Endothelial cell of umbilical vein (primary cell): ENCODE measurements at regions not wholly inside any gene's neighbourhood (a gene's known extent, or its start where the extent isn't known, plus 50 kb on each side); places are given as distances from the start of the nearest gene placed in this dataset.

ENCODE experiments used
- BruUV-seq: library from RNA; stranded (reverse); fragments of 400-500 nt; replicated peaks from 2 replicates; lab custom pipeline; 2021; lab: Mats Ljungman, UMichigan
- CTCF ChIA-PET: fragments of 300-600, 350-600 bp; sonication (Branson Sonifier 250); formaldehyde crosslinking; loops from one replicate; lab custom pipeline; 2021; ENCODE audit warnings: antibody characterized with exemption, inconsistent platforms; lab: Charles Lee
- POLR2A ChIA-PET: fragments of 300-600, 350-600 bp; sonication (Branson Sonifier 250); formaldehyde crosslinking; loops from one replicate; lab custom pipeline; 2021; ENCODE audit warnings: antibody characterized with exemption, inconsistent platforms; lab: Charles Lee
- DNase-seq: peaks from one replicate; pipeline ENCODE4 v3.0.0-alpha.2; 2011; ENCODE audit warnings: low read depth, low spot score
- FAIRE-seq: peaks from 2 replicates; lab custom pipeline; 2011; peaks lifted over from hg19 to GRCh38; lab: Jason Lieb, UNC
- H2AFZ ChIP-seq: 2 replicates; pipeline ENCODE4 v1.6.0; 2012; ENCODE audit warnings: low read depth, low read length, control low read depth, inconsistent platforms
- H3K27ac ChIP-seq: 2 replicates; pipeline ENCODE4 v1.5.1; 2011; ENCODE audit warnings: low read depth, mild to moderate bottlenecking, control low read depth, low read length, moderate library complexity; ENCODE audit not compliant: insufficient read depth
- H3K27me3 ChIP-seq, 2 experiments: 2 replicates each; pipeline versions ENCODE4 v1.6.0 to v1.6.1; 2011; ENCODE audit warnings: low read length in 2 of 2, mixed read lengths in 1 of 2; ENCODE audit not compliant: control insufficient read depth in 2 of 2, insufficient read depth in 2 of 2
- H3K36me3 ChIP-seq, 2 experiments: 2 replicates in 1 of 2; 3 replicates in 1 of 2; pipeline ENCODE4 v1.5.1; 2011; ENCODE audit warnings: low read length in 2 of 2, mild to moderate bottlenecking in 1 of 2, moderate library complexity in 1 of 2; ENCODE audit not compliant: control insufficient read depth in 2 of 2, insufficient read depth in 2 of 2; ENCODE audit errors: extremely low read depth in 1 of 2
- H3K4me1 ChIP-seq: 3 replicates; pipeline ENCODE4 v1.5.1; 2011; ENCODE audit warnings: mild to moderate bottlenecking, low read length; ENCODE audit not compliant: control insufficient read depth, insufficient read depth; ENCODE audit errors: extremely low read depth
- H3K4me2 ChIP-seq: 2 replicates; pipeline ENCODE4 v1.6.1; 2011; ENCODE audit warnings: low read length, control low read depth, mixed read lengths; ENCODE audit not compliant: insufficient read depth
- H3K4me3 ChIP-seq, 3 experiments: fragments of 200-600 bp in 1 of 3; sonication (generic), shearing (Covaris generic) in 1 of 3; replicated peaks in 1 of 3; 2 replicates each; pipeline ENCODE4 v1.5.1; 2011 to 2016; ENCODE audit warnings: control low read depth in 3 of 3, low read length in 3 of 3, mild to moderate bottlenecking in 2 of 3, inconsistent platforms in 1 of 3, low read depth in 1 of 3, moderate library complexity in 1 of 3; ENCODE audit not compliant: insufficient read depth in 1 of 3
- H3K79me2 ChIP-seq: 2 replicates; pipeline ENCODE4 v1.6.0; 2012; ENCODE audit warnings: low read length, inconsistent platforms; ENCODE audit not compliant: control insufficient read depth, insufficient read depth
- H3K9ac ChIP-seq: replicated peaks from 2 replicates; pipeline ENCODE3; 2011; ENCODE audit warnings: low read length, control low read depth; ENCODE audit not compliant: insufficient read depth; ENCODE audit errors: extremely low read depth
- H3K9me1 ChIP-seq: replicated peaks from 3 replicates; pipeline ENCODE4 v1.6.0; 2011; ENCODE audit warnings: mild to moderate bottlenecking, low read length; ENCODE audit not compliant: control insufficient read depth, insufficient read depth; ENCODE audit errors: extremely low read depth
- H3K9me3 ChIP-seq: replicated peaks from 2 replicates; pipeline ENCODE4 v1.5.1; 2012; ENCODE audit warnings: low read length, inconsistent platforms; ENCODE audit not compliant: control insufficient read depth, insufficient read depth
- H4K20me1 ChIP-seq: replicated peaks from 2 replicates; pipeline ENCODE3; 2011; ENCODE audit warnings: mild to moderate bottlenecking, low read length; ENCODE audit not compliant: control insufficient read depth, insufficient read depth; ENCODE audit errors: extremely low read depth
- EZH2 ChIP-seq: IDR thresholded peaks from 2 replicates; pipeline ENCODE4 v1.6.1; 2012; ENCODE audit warnings: borderline replicate concordance, low read depth, mild to moderate bottlenecking, moderate library complexity, low read length, inconsistent platforms; ENCODE audit not compliant: severe bottlenecking
- FOS ChIP-seq: IDR thresholded peaks from 2 replicates; pipeline ENCODE4 v1.6.1; 2011; ENCODE audit warnings: mild to moderate bottlenecking, low read length, moderate library complexity, borderline replicate concordance; ENCODE audit not compliant: insufficient read depth
- GATA2 ChIP-seq: IDR thresholded peaks from 2 replicates; pipeline ENCODE4 v1.7.0; 2011; ENCODE audit warnings: low read depth, mild to moderate bottlenecking, moderate library complexity, mixed read lengths, low read length; ENCODE audit not compliant: insufficient read length, insufficient read depth
- JUN ChIP-seq: IDR thresholded peaks from 2 replicates; pipeline ENCODE4 v1.6.1; 2011; ENCODE audit warnings: borderline replicate concordance, low read depth; ENCODE audit not compliant: insufficient read length, insufficient read depth
- MYC ChIP-seq: IDR thresholded peaks from one replicate; pipeline ENCODE4 v1.6.1; 2011; ENCODE audit warnings: mild to moderate bottlenecking, low read depth, low read length
- POLR2A ChIP-seq: IDR thresholded peaks from 2 replicates; pipeline ENCODE4 v1.6.1; 2012; ENCODE audit warnings: low read depth, mild to moderate bottlenecking, control low read depth, low read length
- POLR2AphosphoS5 ChIP-seq: IDR thresholded peaks from 2 replicates; pipeline ENCODE4 v1.6.1; 2012; ENCODE audit warnings: low read depth, mild to moderate bottlenecking, control low read depth, low read length, moderate library complexity; ENCODE audit not compliant: insufficient read depth
- dilution Hi-C: fragments of 300-500 bp; cut with MboI; formaldehyde crosslinking; loops from one replicate; pipeline ENCODE4 v1.15.0; 2019; ENCODE audit warnings: low sequenced_read_pairs; ENCODE audit not compliant: extremely low pct_ligation_motif_present
- intact Hi-C: fragments of 100-400 bp; cut with micrococcal nuclease; formaldehyde crosslinking; loops from one replicate; pipeline ENCODE4 v1.10.0; 2022
- TF ChIP-seq, protein P1 (sequence below): IDR thresholded peaks from 2 replicates; pipeline ENCODE4 v1.6.1; 2011; ENCODE audit not compliant: insufficient read depth, insufficient read length
- TF ChIP-seq, protein P2 (sequence below), 2 donors: IDR thresholded peaks; 1 replicate in 1 of 2; 2 replicates in 1 of 2; pipeline ENCODE4 v1.5.1; 2011; ENCODE audit warnings: low read length in 2 of 2, mild to moderate bottlenecking in 2 of 2, moderate library complexity in 2 of 2, control low read depth in 1 of 2, inconsistent platforms in 1 of 2, low read depth in 1 of 2; ENCODE audit not compliant: insufficient read depth in 1 of 2; ENCODE audit errors: extremely low read depth in 1 of 2

DNA sequence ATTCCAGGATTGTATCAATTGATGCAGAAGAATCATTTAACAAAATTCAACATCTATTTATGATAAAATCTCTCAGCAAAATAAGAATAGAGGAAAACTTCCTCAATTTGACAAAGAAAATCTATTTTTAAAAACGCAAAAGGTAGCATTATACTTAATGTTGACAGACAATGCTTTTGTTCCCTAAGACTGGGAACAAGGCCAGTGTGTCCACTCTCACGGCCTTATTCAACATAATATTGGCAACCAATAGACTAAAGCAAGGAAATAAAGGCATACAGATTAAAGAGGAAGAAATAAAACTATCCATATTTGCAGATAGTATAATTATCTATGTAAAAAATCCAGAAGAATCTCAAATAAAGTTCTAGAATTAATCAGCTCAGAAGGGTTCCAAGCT, 472.4 kb upstream of the ID2 start:
- H3K79me2 ChIP-seq: no peaks in the 10 kb centered on the region
- intact Hi-C loops (no loop called here), dilution Hi-C loops (no loop called here)
- no peak overlapping the region for H3K4me3 ChIP-seq
- no peaks in the 10 kb centered on the region for H3K9me1 ChIP-seq
- no peak overlapping the region for H3K27ac ChIP-seq
- ChIA-PET CTCF (no interaction called here), POLR2A (no interaction called here)
- no peak overlapping the region for H3K4me2 ChIP-seq
- FAIRE-seq (no peak), DNase-seq (no peak)
- no peaks in the 10 kb centered on the region for H4K20me1 ChIP-seq
- no peaks in the 10 kb centered on the region for H3K4me1 ChIP-seq
- no peak overlapping the region for H3K9ac ChIP-seq
- H3K36me3 ChIP-seq: no peaks in the 10 kb centered on the region
- no TSS peak for BruUV-seq
- TF ChIP-seq EZH2 (no peak), GATA2 (no peak), POLR2AphosphoS5 (no peak), FOS (no peak), POLR2A (no peak), JUN (no peak), MYC (no peak)
- TF ChIP-seq, protein P1, sequence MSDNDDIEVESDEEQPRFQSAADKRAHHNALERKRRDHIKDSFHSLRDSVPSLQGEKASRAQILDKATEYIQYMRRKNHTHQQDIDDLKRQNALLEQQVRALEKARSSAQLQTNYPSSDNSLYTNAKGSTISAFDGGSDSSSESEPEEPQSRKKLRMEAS: no peak
- TF ChIP-seq, protein P2, sequence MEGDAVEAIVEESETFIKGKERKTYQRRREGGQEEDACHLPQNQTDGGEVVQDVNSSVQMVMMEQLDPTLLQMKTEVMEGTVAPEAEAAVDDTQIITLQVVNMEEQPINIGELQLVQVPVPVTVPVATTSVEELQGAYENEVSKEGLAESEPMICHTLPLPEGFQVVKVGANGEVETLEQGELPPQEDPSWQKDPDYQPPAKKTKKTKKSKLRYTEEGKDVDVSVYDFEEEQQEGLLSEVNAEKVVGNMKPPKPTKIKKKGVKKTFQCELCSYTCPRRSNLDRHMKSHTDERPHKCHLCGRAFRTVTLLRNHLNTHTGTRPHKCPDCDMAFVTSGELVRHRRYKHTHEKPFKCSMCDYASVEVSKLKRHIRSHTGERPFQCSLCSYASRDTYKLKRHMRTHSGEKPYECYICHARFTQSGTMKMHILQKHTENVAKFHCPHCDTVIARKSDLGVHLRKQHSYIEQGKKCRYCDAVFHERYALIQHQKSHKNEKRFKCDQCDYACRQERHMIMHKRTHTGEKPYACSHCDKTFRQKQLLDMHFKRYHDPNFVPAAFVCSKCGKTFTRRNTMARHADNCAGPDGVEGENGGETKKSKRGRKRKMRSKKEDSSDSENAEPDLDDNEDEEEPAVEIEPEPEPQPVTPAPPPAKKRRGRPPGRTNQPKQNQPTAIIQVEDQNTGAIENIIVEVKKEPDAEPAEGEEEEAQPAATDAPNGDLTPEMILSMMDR (IDR thresholded peaks at IDR 0.05; ENCODE audit: extremely low read depth in 1 of 2, insufficient read depth in 1 of 2, low read depth in 1 of 2, low read length in 2 of 2): no peak
- H2AFZ ChIP-seq: no peak overlapping the region
- H3K9me3 ChIP-seq: no peaks in the 10 kb centered on the region
- no peaks in the 10 kb centered on the region for H3K27me3 ChIP-seq
